Smooth muscle cell (in vitro differentiated cells): ENCODE measurements at regions not wholly inside any gene's neighbourhood (a gene's known extent, or its start where the extent isn't known, plus 50 kb on each side); places are given as distances from the start of the nearest gene placed in this dataset.

Experiments
- DNase-seq: peaks from one replicate; lab custom pipeline; 2025; ENCODE audit not compliant: unreplicated experiment; lab: John Stamatoyannopoulos, UW
- H2AFZ ChIP-seq: fragments of 200-600 bp; sonication (generic); 2 replicates; pipeline ENCODE4 v1.6.0; 2016; ENCODE audit warnings: antibody characterized with exemption, low read depth, mild to moderate bottlenecking
- H3F3A ChIP-seq: fragments of 200-600 bp; sonication (generic); 2 replicates; pipeline ENCODE4 v1.6.0; 2017; ENCODE audit warnings: antibody characterized with exemption, low read depth
- H3K27ac ChIP-seq: fragments of 200-600 bp; sonication (generic); 2 replicates; pipeline ENCODE4 v1.5.1; 2016; ENCODE audit warnings: low read depth, mild to moderate bottlenecking
- H3K27me3 ChIP-seq: fragments of 200-600 bp; sonication (generic); 2 replicates; pipeline ENCODE4 v1.6.1; 2016; ENCODE audit warnings: low read depth, mild to moderate bottlenecking
- H3K36me3 ChIP-seq: fragments of 200-600 bp; sonication (generic); 2 replicates; pipeline ENCODE4 v1.5.1; 2016; ENCODE audit warnings: low read depth
- H3K4me1 ChIP-seq: fragments of 200-600 bp; sonication (generic); 2 replicates; pipeline ENCODE4 v1.5.1; 2016; ENCODE audit warnings: low read depth
- H3K4me2 ChIP-seq: fragments of 200-600 bp; sonication (generic); 2 replicates; pipeline ENCODE4 v1.6.0; 2016; ENCODE audit warnings: mild to moderate bottlenecking
- H3K4me3 ChIP-seq: fragments of 200-600 bp; sonication (generic); 2 replicates; pipeline ENCODE4 v1.5.1; 2016; ENCODE audit warnings: mild to moderate bottlenecking
- H3K79me2 ChIP-seq: fragments of 200-600 bp; sonication (generic); 2 replicates; pipeline ENCODE4 v1.6.0; 2016; ENCODE audit warnings: low read depth, mild to moderate bottlenecking
- H3K9ac ChIP-seq: fragments of 200-600 bp; sonication (generic); 2 replicates; pipeline ENCODE4 v1.6.0; 2016; ENCODE audit warnings: low read depth
- H3K9me3 ChIP-seq: fragments of 200-600 bp; sonication (generic); replicated peaks from 2 replicates; pipeline ENCODE4 v1.5.1; 2016; ENCODE audit warnings: low read depth
- H4K20me1 ChIP-seq: fragments of 200-600 bp; sonication (generic); 2 replicates; pipeline ENCODE4 v1.6.0; 2016; ENCODE audit warnings: low read depth
- CTCF ChIP-seq: fragments of 200-600 bp; sonication (generic); IDR thresholded peaks from 2 replicates; pipeline ENCODE4 v1.5.1; 2017; ENCODE audit warnings: borderline replicate concordance, mild to moderate bottlenecking, antibody characterized with exemption; ENCODE audit not compliant: insufficient read depth, poor library complexity, severe bottlenecking
- WGBS: methylation state at CpG from one replicate; pipeline ENCODE4 v1.1.7; 2016; ENCODE audit warnings: low lambda C conversion rate; 5-methylcytosine and 5-hydroxymethylcytosine counted together

GRCh38 chr2:238725298-238725697 is 122.6 kb upstream of the TWIST2 start:
- no peak overlapping the region for H3K4me2 ChIP-seq
- H3K36me3 ChIP-seq: no peaks in the 10 kb centered on the region
- H3K9me3 ChIP-seq: no peaks in the 10 kb centered on the region
- no peak overlapping the region for H2AFZ ChIP-seq
- peaks cover 8% of the 10 kb centered on the region for H3K27me3 ChIP-seq
- H3K27ac ChIP-seq: no peak overlapping the region
- no peak overlapping the region for H3K4me3 ChIP-seq
- H3K9ac ChIP-seq: no peak overlapping the region
- no peak for TF ChIP-seq CTCF
- WGBS: 93% methylated on average over 4 of the region's 4 CpGs
- H3K79me2 ChIP-seq: no peaks in the 10 kb centered on the region
- H4K20me1 ChIP-seq: no peaks in the 10 kb centered on the region
- H3F3A ChIP-seq: peaks cover 7% of the 10 kb centered on the region
- peaks cover 4% of the 10 kb centered on the region for H3K4me1 ChIP-seq
- no peak for DNase-seq

- no peak for DNase-seq
- no peaks in the 10 kb centered on the region for H3K9me3 ChIP-seq
- 87% methylated on average over 17 of the region's 17 CpGs for WGBS
These were observed 121.0 kb upstream of the TWIST2 start for GRCh38 chr2:238726670-238727584.

GRCh38 chr2:238727585-238728329 is 120.1 kb upstream of the TWIST2 start:
- Histone ChIP-seq H3K9ac (no peak overlapping the region), H3K9me3 (no peaks in the 10 kb centered on the region), H2AFZ (no peak overlapping the region), H3K36me3 (no peaks in the 10 kb centered on the region), H3K27me3 (peaks cover 4% of the 10 kb centered on the region), H3K27ac (peak overlapping the region; percentile 57), H3K79me2 (no peaks in the 10 kb centered on the region), H3K4me1 (peaks cover 4% of the 10 kb centered on the region), H3F3A (peaks cover 7% of the 10 kb centered on the region), H4K20me1 (no peaks in the 10 kb centered on the region), H3K4me3 (no peak overlapping the region), H3K4me2 (peak overlapping the region; percentile 76)
- DNase-seq: no peak
- no peak for TF ChIP-seq CTCF
- 77% methylated on average over 11 of the region's 11 CpGs for WGBS

More at GRCh38 chr2:238726670-238727584, 121.0 kb upstream of the TWIST2 start:
- H3F3A ChIP-seq: peaks cover 7% of the 10 kb centered on the region
- no peak overlapping the region for H3K27ac ChIP-seq
- TF ChIP-seq CTCF: no peak
- H4K20me1 ChIP-seq: no peaks in the 10 kb centered on the region
- no peaks in the 10 kb centered on the region for H3K79me2 ChIP-seq
- H2AFZ ChIP-seq: no peak overlapping the region
- H3K4me3 ChIP-seq: no peak overlapping the region
- H3K4me2 ChIP-seq: no peak overlapping the region
- H3K4me1 ChIP-seq: peaks cover 4% of the 10 kb centered on the region
- H3K27me3 ChIP-seq: no peaks in the 10 kb centered on the region
- no peak overlapping the region for H3K9ac ChIP-seq
- H3K36me3 ChIP-seq: no peaks in the 10 kb centered on the region
